Sciatic nerve (tissue), 2 donors: ENCODE measurements at regions not wholly inside any gene's neighbourhood (a gene's known extent, or its start where the extent isn't known, plus 50 kb on each side); places are given as distances from the start of the nearest gene placed in this dataset.

Source experiments
- ATAC-seq: fragments of 200-7000 bp; cut with Tn5 transposase; one replicate; pipeline ENCODE4 v1.9.1; 2020; ENCODE audit warnings: mild to moderate bottlenecking, moderate library complexity
- DNase-seq: peaks from one replicate; pipeline ENCODE4 v3.0.0-alpha.2; 2020; ENCODE audit warnings: low spot score
- intact Hi-C: fragments of 100-400 bp; cut with DNase I; formaldehyde crosslinking; loops from one replicate; pipeline ENCODE4 v1.14.2; 2022
- donor health status: DM: no; HTN: no; CAD: no.
- donor health status: DM: no; HTN: no; CAD: no.

GRCh38 chr11:92276773-92277172, 52.2 kb downstream of the FAT3 start:
- intact Hi-C loops, result no loop called here
- DNase-seq (no peak), ATAC-seq (no peak)

- ATAC-seq (no peak), DNase-seq (no peak)
- intact Hi-C loops, result no loop called here
Observed at GRCh38 chr11:92277871-92278270, 53.3 kb downstream of the FAT3 start.

DNA sequence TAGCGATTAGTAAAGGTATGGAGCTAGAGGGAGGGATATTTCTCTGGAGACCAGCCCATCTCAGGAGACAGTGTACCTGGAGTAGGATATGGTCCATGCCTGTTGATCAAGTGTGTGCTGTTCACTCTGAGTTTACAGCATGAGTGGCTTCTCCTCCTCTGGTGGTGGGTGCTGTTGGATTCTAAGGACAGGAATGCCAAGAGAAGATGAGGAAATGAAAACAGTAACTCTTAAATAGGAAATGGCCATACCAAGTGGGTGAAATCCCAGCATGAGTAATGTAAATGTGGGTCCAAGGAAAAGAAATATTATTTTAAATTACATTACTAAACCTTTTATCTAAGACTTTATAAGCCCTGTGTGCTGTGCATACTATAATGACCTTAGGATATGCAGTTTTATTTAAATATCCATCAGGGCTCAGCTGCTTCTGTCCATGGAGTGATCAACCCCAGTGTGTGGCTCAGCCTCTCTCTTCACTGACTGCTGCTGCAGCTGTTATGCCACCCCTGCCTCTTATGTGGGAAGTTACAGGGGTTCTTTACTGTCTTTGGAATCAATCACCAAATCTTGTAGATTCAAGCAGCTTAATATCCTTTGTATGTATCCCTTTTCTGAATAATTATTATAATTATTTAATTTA, 54.3 kb downstream of the FAT3 start:
- intact Hi-C loops, result no loop called here
- DNase-seq (no peak), ATAC-seq (no peak)

DNA sequence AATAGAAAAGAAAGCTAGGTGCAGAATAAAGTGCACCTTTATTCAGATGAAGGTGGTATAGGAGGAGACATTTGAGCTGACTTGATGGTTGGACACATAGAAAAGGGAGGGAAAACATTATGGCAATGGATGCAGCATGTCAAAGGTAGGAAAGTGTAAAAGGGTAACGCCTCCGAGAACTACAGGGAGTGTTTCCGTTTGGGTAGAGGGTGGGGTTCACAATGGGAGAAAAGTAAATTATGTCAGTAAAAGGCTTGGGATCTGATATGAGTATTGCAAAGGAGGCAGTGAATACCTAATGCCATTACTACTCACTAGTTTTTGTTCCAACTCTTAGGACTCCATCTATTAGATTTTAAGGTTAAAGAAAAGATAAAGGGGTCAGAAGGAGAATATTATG, 59.5 kb downstream of the FAT3 start:
- ATAC-seq, result no peak

DNA sequence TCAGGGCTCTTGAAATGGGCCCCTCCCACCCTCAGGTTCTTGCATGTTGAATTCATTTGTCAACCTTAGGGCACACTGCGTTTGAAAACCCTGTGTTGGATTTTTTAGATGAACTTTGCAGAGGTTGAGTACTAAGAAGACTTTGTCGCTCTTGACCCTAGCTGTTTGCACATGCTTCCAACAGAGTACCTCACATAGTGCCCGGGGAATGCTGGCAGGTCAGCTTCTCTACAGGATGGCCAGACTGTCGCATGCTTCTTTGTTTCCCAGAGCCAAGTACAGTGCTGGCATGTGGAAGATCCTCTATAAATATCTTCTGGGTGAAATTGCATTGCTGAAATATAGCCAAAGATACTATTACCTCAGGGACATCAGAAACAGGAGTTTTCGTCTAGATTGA, 59.9 kb downstream of the FAT3 start:
- DNase-seq (no peak), ATAC-seq (no peak)
- intact Hi-C loops, result no loop called here

More for the DNA sequence above, 59.5 kb downstream of the FAT3 start:
- intact Hi-C loops, result no loop called here
- DNase-seq, result no peak

- intact Hi-C loops, result no loop called here
- ATAC-seq (no peak), DNase-seq (no peak)
Observed at GRCh38 chr11:92285776-92286175, 61.2 kb downstream of the FAT3 start.

- intact Hi-C loops, result no loop called here
- ATAC-seq, result no peak
- DNase-seq, result no peak
Observed at GRCh38 chr11:92286709-92287108, 62.1 kb downstream of the FAT3 start.

GRCh38 chr11:92295175-92296137, 70.8 kb downstream of the FAT3 start:
- ATAC-seq (no peak), DNase-seq (no peak)
- intact Hi-C loops, result no loop called here

DNA sequence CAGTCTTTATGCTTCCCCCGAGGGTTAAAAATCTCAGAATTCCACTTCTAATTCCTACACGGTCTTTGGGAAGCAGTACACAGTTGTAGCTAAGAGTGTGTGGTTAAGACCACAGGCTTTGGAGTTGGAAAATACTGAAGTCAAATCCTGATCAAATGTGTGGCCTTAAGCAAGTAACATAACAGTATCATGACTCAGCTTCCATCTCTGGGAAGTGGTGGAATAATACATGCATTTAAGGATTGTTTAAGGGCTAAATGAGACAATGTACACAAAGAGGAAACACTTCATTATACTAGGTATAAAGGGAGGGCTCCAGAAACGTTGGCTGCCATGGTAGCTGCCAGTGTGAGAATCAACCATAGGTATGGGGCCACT, 71.5 kb downstream of the FAT3 start:
- DNase-seq (no peak), ATAC-seq (no peak)
- intact Hi-C loops, result no loop called here

GRCh38 chr11:92297567-92298553, 73.2 kb downstream of the FAT3 start:
- ATAC-seq (no peak), DNase-seq (no peak)
- intact Hi-C loops, result no loop called here

DNA sequence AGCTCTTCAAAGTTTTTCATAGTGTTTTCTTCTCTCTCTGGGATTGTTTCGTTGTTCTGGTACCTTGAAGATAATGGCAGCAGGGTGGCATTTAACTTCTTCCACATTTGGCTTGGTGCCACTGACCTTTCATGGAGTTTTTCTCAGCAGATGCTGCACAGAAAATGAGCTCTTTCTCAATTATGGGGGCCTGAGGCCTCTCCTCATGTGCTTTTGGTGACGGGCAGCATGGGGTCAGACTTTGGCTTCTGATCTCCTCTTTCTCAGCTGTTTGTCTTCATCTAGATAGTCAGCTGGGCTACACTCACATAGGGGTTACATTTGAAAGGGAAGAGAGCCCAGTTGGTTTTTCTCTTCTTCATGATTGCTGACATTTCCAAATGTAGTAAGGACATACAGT, 76.3 kb downstream of the FAT3 start:
- no peak for DNase-seq
- no peak for ATAC-seq
- intact Hi-C loops, result no loop called here

DNA sequence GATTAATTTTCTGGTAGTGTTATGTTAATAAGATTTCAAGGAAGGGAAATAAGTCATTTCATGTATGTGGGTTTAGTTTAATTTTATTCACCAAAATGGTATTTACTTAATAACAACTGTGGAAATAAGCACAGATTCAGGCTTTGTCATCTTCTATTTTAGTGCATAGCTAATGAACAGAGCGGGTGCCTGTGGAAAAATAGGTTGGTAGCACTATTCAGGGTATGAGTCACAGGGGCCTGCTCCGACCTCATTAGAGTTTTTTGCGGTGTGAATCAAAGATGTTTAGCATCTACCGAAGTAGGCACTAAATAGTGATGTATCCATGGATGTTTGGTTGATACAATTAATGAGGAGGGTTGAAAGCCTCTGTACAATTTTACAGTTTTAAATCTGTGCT, 78.2 kb downstream of the FAT3 start:
- ATAC-seq (no peak), DNase-seq (no peak)
- intact Hi-C loops, result no loop called here

DNA sequence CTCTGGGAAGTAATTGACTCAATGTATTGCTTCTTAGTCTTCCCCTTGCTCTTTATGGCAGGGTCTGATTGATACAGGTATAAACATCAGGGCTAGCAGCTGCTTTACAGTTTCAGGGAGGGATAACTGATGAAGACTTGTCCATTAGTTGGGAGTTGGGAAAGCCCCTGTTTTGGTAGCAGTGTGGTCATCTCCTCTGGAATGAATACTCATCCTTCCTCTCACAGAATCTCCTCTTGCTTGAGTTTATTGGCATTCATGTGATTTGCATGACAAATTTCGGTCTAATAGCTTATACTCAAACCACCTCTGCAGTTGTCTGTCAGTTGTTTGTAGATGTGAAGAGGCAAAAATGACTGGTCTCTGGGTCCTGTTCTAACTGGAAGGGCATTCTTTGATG, 79.7 kb downstream of the FAT3 start:
- no peak for DNase-seq
- intact Hi-C loops, result no loop called here
- no peak for ATAC-seq

GRCh38 chr11:92306966-92307510, 82.4 kb downstream of the FAT3 start:
- intact Hi-C loops, result no loop called here
- DNase-seq, result no peak
- ATAC-seq, result no peak

- intact Hi-C loops, result no loop called here
- no peak for ATAC-seq
Observed at GRCh38 chr11:92308366-92308765, 83.7 kb downstream of the FAT3 start.

DNA sequence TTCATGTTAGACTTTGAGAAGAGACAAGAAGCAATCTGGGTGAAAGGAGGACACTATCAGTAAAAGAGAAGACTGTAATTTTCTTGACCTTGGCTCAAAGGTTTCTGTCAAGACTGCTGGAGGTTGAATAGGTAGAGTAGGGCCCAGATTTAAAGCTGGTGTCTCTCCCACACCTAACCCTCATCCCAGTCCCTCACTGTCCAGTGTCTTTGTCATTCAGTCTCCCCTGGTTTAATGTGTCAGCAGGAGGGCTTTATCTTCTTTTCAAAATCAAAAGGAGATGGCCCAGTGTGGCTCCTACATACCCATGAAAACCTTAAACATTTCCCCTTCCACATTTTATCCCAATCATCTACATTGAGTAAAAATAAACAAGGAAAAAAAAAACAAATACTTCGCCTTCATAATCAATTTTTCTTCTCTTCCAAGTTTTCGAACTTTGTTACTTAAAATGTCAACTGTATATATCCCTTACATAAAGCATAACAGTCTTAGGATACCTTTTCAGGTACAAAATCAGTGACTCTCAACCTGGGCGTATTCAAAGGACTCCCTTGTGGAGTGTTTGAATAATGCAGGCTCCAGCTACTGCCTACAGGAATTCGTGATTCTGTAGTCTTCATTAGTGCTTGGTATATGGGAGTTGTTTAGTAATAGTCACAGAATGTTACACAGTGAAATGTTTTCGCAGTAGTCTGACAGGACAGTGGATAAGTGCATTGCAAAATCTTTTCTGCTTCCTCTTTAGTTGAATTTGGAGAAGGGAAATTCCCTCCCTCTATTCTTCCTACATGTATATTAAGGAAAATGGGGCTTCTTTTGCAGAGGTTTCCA, 87.2 kb downstream of the FAT3 start:
- DNase-seq (no peak), ATAC-seq (no peak)
- intact Hi-C loops, result no loop called here

More at GRCh38 chr11:92308366-92308765, 83.7 kb downstream of the FAT3 start:
- no peak for DNase-seq

- intact Hi-C loops, result no loop called here
- ATAC-seq, result no peak
- no peak for DNase-seq
Observed at GRCh38 chr11:92313784-92314183, 89.2 kb downstream of the FAT3 start.

DNA sequence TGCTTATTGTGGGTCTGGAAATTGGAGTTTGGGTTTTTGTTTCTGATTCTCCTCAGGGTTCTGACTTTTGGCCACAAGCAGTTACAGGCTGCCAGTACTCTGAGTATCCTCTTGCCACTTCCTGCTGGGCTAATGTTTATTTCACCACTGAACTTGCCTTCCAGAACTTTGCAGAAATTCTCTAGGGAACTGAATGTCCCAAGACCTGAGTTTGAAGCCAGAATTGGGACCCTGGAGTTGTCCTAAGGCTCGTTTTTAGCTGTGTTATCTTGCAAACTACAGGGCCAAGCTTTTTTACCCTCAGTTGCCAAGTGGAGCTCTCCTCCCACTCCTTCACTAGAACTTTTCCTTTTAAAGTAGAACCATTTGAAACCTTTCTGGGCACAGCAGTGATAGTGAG, 89.9 kb downstream of the FAT3 start:
- DNase-seq, result no peak
- intact Hi-C loops, result no loop called here
- ATAC-seq, result no peak
